Thoracic aorta (tissue), 2 donors: ENCODE measurements at regions not wholly inside any gene's neighbourhood (a gene's known extent, or its start where the extent isn't known, plus 50 kb on each side); places are given as distances from the start of the nearest gene placed in this dataset.

Source experiments
- ATAC-seq: fragments of 150-250 bp; one replicate; pipeline ENCODE4 v1.8.0; 2017; ENCODE audit warnings: low read depth; ENCODE audit not compliant: insufficient number of reproducible peaks, low FRiP score
- DNase-seq: peaks from one replicate; pipeline ENCODE4 v3.0.0-alpha.2; 2020; ENCODE audit warnings: low spot score
- H3K27ac ChIP-seq, 2 donors: fragments of 200-600 bp; sonication (generic); 1 replicate in 1 of 2; 2 replicates in 1 of 2; pipeline ENCODE4 v1.5.1; 2016; ENCODE audit warnings: mild to moderate bottlenecking in 2 of 2, moderate library complexity in 2 of 2
- H3K27me3 ChIP-seq: fragments of 200-600 bp; sonication (generic); replicated peaks from 2 replicates; pipeline ENCODE4 v1.6.0; 2016; ENCODE audit warnings: mild to moderate bottlenecking; ENCODE audit not compliant: insufficient read depth
- H3K36me3 ChIP-seq: fragments of 200-600 bp; sonication (generic); one replicate; pipeline ENCODE4 v1.5.1; 2016
- H3K4me1 ChIP-seq, 2 donors: fragments of 200-600 bp; sonication (generic); 1 replicate in 1 of 2; 2 replicates in 1 of 2; pipeline versions ENCODE4 v1.5.1 to v1.6.0; 2016; ENCODE audit warnings: low read depth in 2 of 2, mild to moderate bottlenecking in 1 of 2; ENCODE audit not compliant: control insufficient read depth in 1 of 2
- H3K4me3 ChIP-seq: fragments of 200-600 bp; sonication (generic); 2 replicates; pipeline ENCODE4 v1.5.1; 2016; ENCODE audit warnings: mild to moderate bottlenecking
- H3K9me3 ChIP-seq: fragments of 200-600 bp; sonication (generic); 2 replicates; pipeline ENCODE4 v1.5.1; 2016
- TF ChIP-seq, protein P1 (sequence below): fragments of 200-600 bp; sonication (generic); IDR thresholded peaks from one replicate; pipeline ENCODE4 v1.5.1; 2019; ENCODE audit warnings: antibody characterized with exemption

DNA sequence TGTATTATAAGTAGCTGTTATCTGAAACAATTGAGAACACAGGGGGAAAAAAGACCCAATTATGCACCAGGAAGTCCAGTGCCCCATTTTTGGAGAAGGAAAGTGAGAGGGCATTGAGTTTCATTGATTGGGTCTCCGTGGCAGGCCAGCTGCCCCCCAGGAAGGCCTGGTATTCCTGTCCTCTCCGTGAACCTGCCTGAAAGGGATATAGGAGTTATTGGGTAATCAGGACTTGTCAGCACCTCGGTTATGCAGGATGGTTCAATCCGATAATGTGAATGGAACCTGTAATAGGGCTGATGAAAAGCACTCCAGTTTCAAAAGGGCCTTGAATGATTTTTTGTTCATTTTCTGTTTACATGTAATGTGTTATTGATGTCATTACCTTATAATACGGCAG, 122.0 kb upstream of the RARB start:
- H3K27ac ChIP-seq, result no peak overlapping the region
- no peak overlapping the region for H3K4me3 ChIP-seq
- H3K27me3 ChIP-seq, result no peaks in the 10 kb centered on the region
- DNase-seq (no peak), ATAC-seq (no peak)
- no peaks in the 10 kb centered on the region for H3K4me1 ChIP-seq
- H3K36me3 ChIP-seq, result no peaks in the 10 kb centered on the region
- TF ChIP-seq, protein P1, sequence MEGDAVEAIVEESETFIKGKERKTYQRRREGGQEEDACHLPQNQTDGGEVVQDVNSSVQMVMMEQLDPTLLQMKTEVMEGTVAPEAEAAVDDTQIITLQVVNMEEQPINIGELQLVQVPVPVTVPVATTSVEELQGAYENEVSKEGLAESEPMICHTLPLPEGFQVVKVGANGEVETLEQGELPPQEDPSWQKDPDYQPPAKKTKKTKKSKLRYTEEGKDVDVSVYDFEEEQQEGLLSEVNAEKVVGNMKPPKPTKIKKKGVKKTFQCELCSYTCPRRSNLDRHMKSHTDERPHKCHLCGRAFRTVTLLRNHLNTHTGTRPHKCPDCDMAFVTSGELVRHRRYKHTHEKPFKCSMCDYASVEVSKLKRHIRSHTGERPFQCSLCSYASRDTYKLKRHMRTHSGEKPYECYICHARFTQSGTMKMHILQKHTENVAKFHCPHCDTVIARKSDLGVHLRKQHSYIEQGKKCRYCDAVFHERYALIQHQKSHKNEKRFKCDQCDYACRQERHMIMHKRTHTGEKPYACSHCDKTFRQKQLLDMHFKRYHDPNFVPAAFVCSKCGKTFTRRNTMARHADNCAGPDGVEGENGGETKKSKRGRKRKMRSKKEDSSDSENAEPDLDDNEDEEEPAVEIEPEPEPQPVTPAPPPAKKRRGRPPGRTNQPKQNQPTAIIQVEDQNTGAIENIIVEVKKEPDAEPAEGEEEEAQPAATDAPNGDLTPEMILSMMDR, result no peak
- no peaks in the 10 kb centered on the region for H3K9me3 ChIP-seq

DNA sequence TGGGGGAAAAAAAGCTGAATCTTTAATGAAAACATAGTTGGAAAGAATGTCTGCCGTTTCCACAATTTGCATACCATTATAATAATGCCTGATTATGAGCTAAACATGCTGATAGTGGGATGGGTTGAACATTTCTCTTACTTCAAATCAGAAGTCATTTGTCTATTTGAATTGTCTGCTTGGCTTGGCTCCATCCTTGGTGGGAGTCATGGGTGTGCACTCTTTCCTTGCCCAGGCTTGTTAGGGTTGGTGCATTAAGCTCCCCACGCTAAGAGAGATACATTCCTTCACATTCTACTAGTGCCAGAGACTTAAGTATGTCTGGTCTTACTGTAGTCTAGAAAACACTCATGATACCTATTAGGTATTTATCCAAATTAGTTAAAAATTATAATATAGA, 121.4 kb upstream of the RARB start:
- no peaks in the 10 kb centered on the region for H3K36me3 ChIP-seq
- H3K27ac ChIP-seq, result no peak overlapping the region
- no peaks in the 10 kb centered on the region for H3K9me3 ChIP-seq
- no peaks in the 10 kb centered on the region for H3K4me1 ChIP-seq
- no peak for DNase-seq
- ATAC-seq, result no peak
- no peaks in the 10 kb centered on the region for H3K27me3 ChIP-seq
- no peak overlapping the region for H3K4me3 ChIP-seq
- TF ChIP-seq, protein P1, result no peak

DNA sequence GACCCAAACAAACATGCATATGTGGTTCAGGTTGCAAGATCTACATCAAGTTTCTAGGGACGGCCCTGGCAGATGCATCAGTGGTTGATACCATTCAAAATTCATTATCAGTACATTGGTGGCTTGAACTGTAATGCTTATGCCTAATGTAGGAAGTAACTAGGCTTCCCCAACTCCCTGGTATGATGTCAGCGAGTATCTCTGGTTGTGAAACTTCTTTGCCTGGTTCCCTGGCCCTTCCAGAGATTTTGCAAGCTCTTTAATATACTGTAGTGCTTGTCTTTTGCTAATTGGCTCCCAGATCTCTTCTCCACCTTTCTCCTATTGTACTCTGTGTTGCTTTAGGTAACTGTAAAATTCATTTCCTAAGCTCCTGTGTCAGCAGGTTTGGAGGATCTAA, 114.8 kb upstream of the RARB start:
- Histone ChIP-seq H3K27me3 (no peaks in the 10 kb centered on the region), H3K4me1 (no peaks in the 10 kb centered on the region), H3K9me3 (no peaks in the 10 kb centered on the region), H3K4me3 (no peak overlapping the region), H3K36me3 (no peaks in the 10 kb centered on the region), H3K27ac (no peak overlapping the region)
- DNase-seq (no peak), ATAC-seq (no peak)
- TF ChIP-seq, protein P1, result no peak

DNA sequence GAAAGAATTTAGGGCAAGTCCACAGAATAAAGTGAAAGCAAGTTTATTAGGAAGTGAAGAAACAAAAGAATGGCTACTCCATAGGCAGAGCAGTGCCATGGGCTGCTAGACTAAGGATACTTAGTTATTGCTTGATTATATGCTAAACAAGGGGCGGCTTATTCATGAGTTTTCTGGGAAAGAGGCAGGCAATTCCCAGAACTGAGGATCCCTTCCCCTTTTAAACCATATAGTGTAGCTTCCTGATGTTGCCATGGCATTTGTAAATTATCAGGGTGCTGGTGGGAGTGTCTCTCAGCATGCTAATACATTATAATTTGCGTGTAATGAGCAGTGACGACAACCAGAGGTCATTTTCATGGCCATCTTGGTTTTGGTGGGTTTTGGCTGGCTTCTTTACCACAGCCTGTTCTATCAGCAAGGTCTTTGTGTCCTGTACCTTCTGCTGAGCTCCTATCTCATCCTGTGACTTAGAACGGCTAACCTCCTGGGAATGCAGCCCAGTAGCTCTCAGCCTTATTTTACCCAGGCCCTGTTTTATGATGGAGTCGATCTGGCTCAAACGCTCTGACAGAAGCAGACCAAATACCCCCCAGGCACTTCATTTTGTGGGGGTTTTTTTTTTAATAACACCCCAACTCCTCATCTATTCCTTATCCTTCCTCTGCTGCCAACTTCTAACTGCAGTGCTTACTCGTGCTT, 103.0 kb upstream of the RARB start:
- ATAC-seq (no peak), DNase-seq (no peak)
- Histone ChIP-seq H3K27ac (no peak overlapping the region), H3K27me3 (no peaks in the 10 kb centered on the region), H3K36me3 (no peaks in the 10 kb centered on the region), H3K9me3 (no peaks in the 10 kb centered on the region), H3K4me1 (no peaks in the 10 kb centered on the region), H3K4me3 (no peak overlapping the region)
- TF ChIP-seq, protein P1, result no peak

GRCh38 chr3:25335356-25335755, 92.7 kb upstream of the RARB start:
- no peaks in the 10 kb centered on the region for H3K27me3 ChIP-seq
- H3K27ac ChIP-seq, result no peak overlapping the region
- ATAC-seq (no peak), DNase-seq (no peak)
- no peaks in the 10 kb centered on the region for H3K36me3 ChIP-seq
- no peak overlapping the region for H3K4me3 ChIP-seq
- no peaks in the 10 kb centered on the region for H3K9me3 ChIP-seq
- TF ChIP-seq, protein P1, result no peak
- H3K4me1 ChIP-seq, result peaks cover 3 to 9% of the 10 kb centered on the region in 2 donors
